ENCODE measurements at regions not wholly inside any gene's neighbourhood (a gene's known extent, or its start where the extent isn't known, plus 50 kb on each side); places are given as distances from the start of the nearest gene placed in this dataset.

DNA sequence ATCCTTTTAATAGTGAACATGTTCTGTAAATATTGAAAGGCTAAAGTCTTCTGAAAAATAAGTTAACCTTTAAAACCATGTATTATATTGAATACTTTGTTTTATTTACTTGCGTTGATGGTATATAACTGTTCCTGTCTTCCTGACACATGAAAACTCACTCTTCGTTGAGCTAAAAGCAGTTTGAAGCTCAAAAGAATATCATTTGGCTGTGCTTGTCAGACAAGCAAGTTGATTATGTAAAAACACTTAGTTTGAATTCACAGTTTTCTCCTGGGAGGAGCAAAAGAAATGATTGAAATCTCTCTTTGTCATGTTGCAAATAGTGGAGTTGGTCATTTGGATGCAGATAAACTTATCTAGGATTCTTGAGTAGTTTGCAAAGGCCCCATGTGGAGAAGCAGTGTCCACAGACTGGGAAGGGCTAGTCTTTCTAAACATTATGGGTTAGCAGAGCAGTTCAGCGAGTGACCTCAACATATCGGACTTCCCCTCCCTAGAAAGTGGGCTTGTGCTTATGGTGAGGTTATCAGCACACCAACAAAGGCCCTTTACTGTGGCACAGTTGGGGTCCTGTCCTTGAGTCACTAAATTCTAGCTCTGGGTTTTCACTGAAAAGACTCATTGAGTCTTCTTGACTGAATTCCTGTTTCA lies 290.4 kb downstream of the CSNK1G3 start:
- Histone ChIP-seq H3K36me3 (no peaks in the 10 kb centered on the region), H3K4me1 (peaks cover 5 to 7% of the 10 kb centered on the region in 2 donors), H3K27me3 (no peaks in the 10 kb centered on the region), H3K9me3 (no peaks in the 10 kb centered on the region), H3K27ac (no peak overlapping the region), H3K4me3 (no peak overlapping the region)
- intact Hi-C loops (cut with DNase I; ENCODE audit: low total_unique reads), result loop anchor here (5.0 kb wide), 1 partner anchor 1225 kb away; no protein-coding TSS in a partner anchor
- in situ Hi-C loops (cut with MboI; ENCODE audit: low sequenced_read_pairs in 4 of 4), result no loop called here
- no peak for DNase-seq
- ATAC-seq, result no peak
- TF ChIP-seq CTCF (IDR thresholded peaks at IDR 0.05 in 4 of 5, conservative IDR thresholded peaks at IDR 0.05 in 1 of 5) (no peak), POLR2A (IDR thresholded peaks at IDR 0.05) (no peak)

GRCh38 chr5:123800640-123801039 lies 288.7 kb downstream of the CSNK1G3 start:
- Histone ChIP-seq H3K36me3 (no peaks in the 10 kb centered on the region), H3K4me3 (no peak overlapping the region), H3K27me3 (no peaks in the 10 kb centered on the region), H3K27ac (no peak overlapping the region), H3K4me1 (no peaks in the 10 kb centered on the region), H3K9me3 (no peaks in the 10 kb centered on the region)
- in situ Hi-C loops (cut with MboI; ENCODE audit: low sequenced_read_pairs in 4 of 4) (no loop called here), intact Hi-C loops (cut with DNase I; ENCODE audit: low total_unique reads) (loop anchor here (5.0 kb wide), 1 partner anchor 1227 kb away; no protein-coding TSS in a partner anchor)
- ATAC-seq (no peak), DNase-seq (no peak)
- TF ChIP-seq POLR2A (IDR thresholded peaks at IDR 0.05) (no peak), CTCF (IDR thresholded peaks at IDR 0.05 in 4 of 5, conservative IDR thresholded peaks at IDR 0.05 in 1 of 5) (no peak)

GRCh38 chr5:123795688-123796087 lies 283.7 kb downstream of the CSNK1G3 start:
- Histone ChIP-seq H3K27ac (no peak overlapping the region), H3K27me3 (no peaks in the 10 kb centered on the region), H3K36me3 (no peaks in the 10 kb centered on the region), H3K4me3 (no peak overlapping the region), H3K4me1 (no peaks in the 10 kb centered on the region), H3K9me3 (no peaks in the 10 kb centered on the region)
- ATAC-seq (no peak), DNase-seq (no peak)
- TF ChIP-seq POLR2A (IDR thresholded peaks at IDR 0.05) (no peak), CTCF (IDR thresholded peaks at IDR 0.05 in 4 of 5, conservative IDR thresholded peaks at IDR 0.05 in 1 of 5) (no peak)
- in situ Hi-C loops (cut with MboI; ENCODE audit: low sequenced_read_pairs in 4 of 4) (no loop called here), intact Hi-C loops (cut with DNase I; ENCODE audit: low total_unique reads) (no loop called here)

DNA sequence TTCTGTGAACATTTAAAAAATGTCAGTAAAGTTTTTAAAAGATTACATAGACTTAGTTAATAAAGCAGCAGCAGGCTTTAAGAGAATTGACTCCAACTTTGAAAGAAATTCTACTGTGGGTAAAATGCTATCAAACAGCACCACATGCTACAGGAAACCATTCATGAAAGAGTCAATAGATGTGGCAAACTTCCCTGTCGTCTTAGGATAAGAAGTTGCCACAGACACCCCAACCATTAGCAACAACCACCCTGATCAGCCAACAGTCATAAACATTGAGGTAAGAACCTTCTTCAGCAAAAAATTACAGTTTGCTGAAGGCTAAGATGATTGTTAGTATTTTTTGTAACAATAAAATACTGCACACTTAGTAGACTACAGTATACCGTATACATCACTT lies 278.2 kb downstream of the CSNK1G3 start:
- DNase-seq, result no peak
- no peak overlapping the region for H3K27ac ChIP-seq
- H3K4me1 ChIP-seq, result peaks cover 3 to 13% of the 10 kb centered on the region in 2 donors
- intact Hi-C loops (cut with DNase I; ENCODE audit: low total_unique reads), result no loop called here
- peaks cover 0 to 5% (median 0%) of the 10 kb centered on the region in 3 donors for H3K9me3 ChIP-seq
- no peak for ATAC-seq
- in situ Hi-C loops (cut with MboI; ENCODE audit: low sequenced_read_pairs in 4 of 4), result no loop called here
- no peaks in the 10 kb centered on the region for H3K36me3 ChIP-seq
- H3K27me3 ChIP-seq, result no peaks in the 10 kb centered on the region
- no peak for TF ChIP-seq POLR2A (IDR thresholded peaks at IDR 0.05)
- no peak for TF ChIP-seq CTCF (IDR thresholded peaks at IDR 0.05 in 4 of 5, conservative IDR thresholded peaks at IDR 0.05 in 1 of 5)
- H3K4me3 ChIP-seq, result no peak overlapping the region

DNA sequence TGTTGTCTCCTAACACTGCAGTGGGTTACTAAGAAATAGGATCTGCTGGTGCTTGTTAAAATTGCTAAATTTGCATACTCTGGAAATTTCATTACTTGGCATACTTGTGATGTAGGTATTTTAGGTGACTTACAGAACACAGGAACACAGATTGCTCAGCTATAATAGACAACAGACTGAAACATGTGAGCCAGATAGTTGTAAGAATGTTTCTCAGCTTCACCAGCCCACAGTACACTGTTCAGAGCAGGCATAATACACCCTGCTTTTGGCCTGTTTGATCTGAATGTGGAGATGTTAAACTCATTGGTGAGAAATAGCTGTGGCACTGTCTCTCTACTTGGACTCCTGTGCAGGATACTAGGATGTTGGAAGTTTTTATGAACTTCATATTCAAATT lies 275.7 kb downstream of the CSNK1G3 start:
- Histone ChIP-seq H3K27ac (no peak overlapping the region), H3K36me3 (no peaks in the 10 kb centered on the region), H3K4me3 (no peak overlapping the region), H3K4me1 (peaks cover 8 to 16% of the 10 kb centered on the region in 2 donors), H3K27me3 (no peaks in the 10 kb centered on the region), H3K9me3 (peaks cover 0 to 5% (median 0%) of the 10 kb centered on the region in 3 donors)
- DNase-seq (no peak), ATAC-seq (no peak)
- intact Hi-C loops (cut with DNase I; ENCODE audit: low total_unique reads) (no loop called here), in situ Hi-C loops (cut with MboI; ENCODE audit: low sequenced_read_pairs in 4 of 4) (no loop called here)
- TF ChIP-seq CTCF (IDR thresholded peaks at IDR 0.05 in 4 of 5, conservative IDR thresholded peaks at IDR 0.05 in 1 of 5), result no peak
- TF ChIP-seq POLR2A (IDR thresholded peaks at IDR 0.05), result no peak

Measured in gastrocnemius medialis (tissue), 4 donors.